Thyroid gland (tissue), 4 donors: ENCODE measurements at regions not wholly inside any gene's neighbourhood (a gene's known extent, or its start where the extent isn't known, plus 50 kb on each side); places are given as distances from the start of the nearest gene placed in this dataset.

ENCODE experiments used
- DNase-seq, 2 donors: peaks; one replicate each; pipeline ENCODE4 v3.0.0-alpha.2; 2019
- H3K27ac ChIP-seq, 3 donors: fragments of 200-600 bp; sonication (generic); 1 replicate in 2 of 3; 2 replicates in 1 of 3; pipeline ENCODE4 v1.5.1; 2016 to 2019; ENCODE audit warnings: mild to moderate bottlenecking in 1 of 3, moderate library complexity in 1 of 3
- H3K27me3 ChIP-seq: fragments of 200-600 bp; sonication (generic); one replicate; pipeline ENCODE4 v1.5.1; 2019
- H3K36me3 ChIP-seq, 2 donors: fragments of 200-600 bp; sonication (generic); one replicate each; pipeline ENCODE4 v1.5.1; 2016 to 2019
- H3K4me1 ChIP-seq, 2 donors: fragments of 200-600 bp; sonication (generic); one replicate each; pipeline ENCODE4 v1.5.1; 2017 to 2019
- H3K4me3 ChIP-seq, 3 donors: fragments of 200-600 bp; sonication (generic); replicated peaks in 1 of 3; 1 replicate in 2 of 3; 2 replicates in 1 of 3; pipeline ENCODE4 v1.5.1; 2016; ENCODE audit warnings: mild to moderate bottlenecking in 1 of 3
- H3K9me3 ChIP-seq: fragments of 200-600 bp; sonication (generic); one replicate; pipeline ENCODE4 v1.5.1; 2017
- CTCF ChIP-seq, 6 experiments: fragments of 200-600 bp in 3 of 6; fragments of 450-650 bp in 3 of 6; sonication (generic) in 3 of 6; IDR thresholded peaks; one replicate each; pipeline ENCODE4 v1.5.1; 2016 to 2019; ENCODE audit warnings: antibody characterized with exemption in 6 of 6, mild to moderate bottlenecking in 2 of 6, inconsistent platforms in 1 of 6, moderate library complexity in 1 of 6
- POLR2A ChIP-seq, 2 donors: fragments of 450-650 bp; IDR thresholded peaks; one replicate each; pipeline ENCODE4 v1.6.1; 2017; ENCODE audit warnings: antibody characterized with exemption in 2 of 2, mild to moderate bottlenecking in 2 of 2, moderate library complexity in 1 of 2
- WGBS, 2 donors: methylation state at CpG; one replicate each; pipeline ENCODE4 v1.1.5; 2017; 5-methylcytosine and 5-hydroxymethylcytosine counted together
- intact Hi-C: fragments of 100-400 bp; cut with DNase I; formaldehyde crosslinking; loops from one replicate; pipeline ENCODE4 v1.15.1; 2023

- Histone ChIP-seq H3K27me3 (no peaks in the 10 kb centered on the region), H3K4me1 (no peaks in the 10 kb centered on the region), H3K4me3 (no peak overlapping the region), H3K27ac (no peak overlapping the region), H3K9me3 (no peaks in the 10 kb centered on the region), H3K36me3 (no peaks in the 10 kb centered on the region)
- WGBS, 2 donors, result 93 to 98% methylated on average over 1 of the region's 1 CpG
- intact Hi-C loops, result no loop called here
- TF ChIP-seq POLR2A (IDR thresholded peaks at IDR 0.05) (no peak), CTCF (IDR thresholded peaks at IDR 0.05) (no peak)
- DNase-seq, result no peak
Measured at GRCh38 chr4:20622701-20623100, 77.6 kb upstream of the PACRGL start.

GRCh38 chr4:20623939-20624338, 76.3 kb upstream of the PACRGL start:
- Histone ChIP-seq H3K9me3 (no peaks in the 10 kb centered on the region), H3K36me3 (no peaks in the 10 kb centered on the region), H3K4me3 (no peak overlapping the region), H3K4me1 (no peaks in the 10 kb centered on the region), H3K27me3 (no peaks in the 10 kb centered on the region), H3K27ac (no peak overlapping the region)
- intact Hi-C loops, result no loop called here
- DNase-seq, result no peak
- TF ChIP-seq POLR2A (IDR thresholded peaks at IDR 0.05) (no peak), CTCF (IDR thresholded peaks at IDR 0.05) (no peak)

- no peak overlapping the region for H3K4me3 ChIP-seq
- no peak for DNase-seq
- no peaks in the 10 kb centered on the region for H3K4me1 ChIP-seq
- 73% methylated on average over 3 of the region's 3 CpGs for WGBS, 2 donors
- no peaks in the 10 kb centered on the region for H3K36me3 ChIP-seq
- TF ChIP-seq CTCF (IDR thresholded peaks at IDR 0.05), result no peak
- TF ChIP-seq POLR2A (IDR thresholded peaks at IDR 0.05), result no peak
- H3K27me3 ChIP-seq, result no peaks in the 10 kb centered on the region
- no peaks in the 10 kb centered on the region for H3K9me3 ChIP-seq
- intact Hi-C loops, result no loop called here
- H3K27ac ChIP-seq, result no peak overlapping the region
Measured at GRCh38 chr4:20624793-20625374, 75.4 kb upstream of the PACRGL start.

- intact Hi-C loops, result no loop called here
- no peak for DNase-seq
- Histone ChIP-seq H3K4me1 (no peaks in the 10 kb centered on the region), H3K9me3 (no peaks in the 10 kb centered on the region), H3K27ac (no peak overlapping the region), H3K36me3 (no peaks in the 10 kb centered on the region), H3K27me3 (no peaks in the 10 kb centered on the region), H3K4me3 (no peak overlapping the region)
- 83 to 88% methylated on average over 3 of the region's 3 CpGs for WGBS, 2 donors
- no peak for TF ChIP-seq POLR2A (IDR thresholded peaks at IDR 0.05)
- TF ChIP-seq CTCF (IDR thresholded peaks at IDR 0.05), result no peak
Measured at GRCh38 chr4:20625426-20625825, 74.8 kb upstream of the PACRGL start.

GRCh38 chr4:20626326-20627005, 73.8 kb upstream of the PACRGL start:
- no peak for DNase-seq
- Histone ChIP-seq H3K27me3 (no peaks in the 10 kb centered on the region), H3K4me3 (no peak overlapping the region), H3K9me3 (no peaks in the 10 kb centered on the region), H3K36me3 (no peaks in the 10 kb centered on the region), H3K27ac (no peak overlapping the region), H3K4me1 (no peaks in the 10 kb centered on the region)
- 82 to 87% methylated on average over 5 of the region's 5 CpGs for WGBS, 2 donors
- intact Hi-C loops, result no loop called here
- TF ChIP-seq POLR2A (IDR thresholded peaks at IDR 0.05) (no peak), CTCF (IDR thresholded peaks at IDR 0.05) (no peak)
